GM23338 (cell line): ENCODE measurements at regions not wholly inside any gene's neighbourhood (a gene's known extent, or its start where the extent isn't known, plus 50 kb on each side); places are given as distances from the start of the nearest gene placed in this dataset.

ENCODE experiments used
- CREB1 ChIP-seq: fragments of 250-450 bp; sonication (Bioruptor Pico); IDR thresholded peaks from 2 replicates; pipeline ENCODE4 v1.5.0; 2020; ENCODE audit warnings: low read depth, mild to moderate bottlenecking, moderate library complexity
- CTCF ChIP-seq, 2 experiments: fragments of 200-600 bp in 1 of 2; sonication (generic) in 1 of 2; conservative IDR thresholded peaks; 2 replicates each; pipeline versions ENCODE4 v1.5.1 to v1.6.1; 2016 to 2017; ENCODE audit warnings: antibody characterized with exemption in 2 of 2, low read depth in 2 of 2, mild to moderate bottlenecking in 2 of 2, moderate library complexity in 1 of 2
- EZH2 ChIP-seq: fragments of 200-600 bp; sonication (generic); IDR thresholded peaks from one replicate; pipeline ENCODE4 v1.8.0; 2017; ENCODE audit warnings: antibody characterized with exemption, mild to moderate bottlenecking, low read depth; ENCODE audit not compliant: unreplicated experiment
- EZH2phosphoT487 ChIP-seq: fragments of 200-600 bp; sonication (generic); IDR thresholded peaks from one replicate; pipeline ENCODE4 v1.8.1; 2018; ENCODE audit warnings: antibody characterized with exemption; ENCODE audit not compliant: unreplicated experiment
- POLR2AphosphoS5 ChIP-seq: IDR thresholded peaks from 2 replicates; pipeline ENCODE4 v1.6.1; 2016; ENCODE audit warnings: antibody characterized with exemption, low read depth
- REST ChIP-seq: IDR thresholded peaks from one replicate; pipeline ENCODE4 v1.6.1; 2018; ENCODE audit warnings: antibody characterized with exemption; ENCODE audit not compliant: unreplicated experiment
- ZNF331 ChIP-seq: fragments of 250-450 bp; sonication (Bioruptor Pico); IDR thresholded peaks from 2 replicates; pipeline ENCODE4 v1.5.0; 2020; ENCODE audit warnings: low read depth, mild to moderate bottlenecking, moderate library complexity

GRCh38 chr4:32003548-32003947, 1283.4 kb downstream of the PCDH7 start:
- TF ChIP-seq EZH2 = no peak
- TF ChIP-seq CTCF (conservative IDR thresholded peaks at IDR 0.05; ENCODE audit: low read depth in 2 of 2) = 0 out of 4 replicates have a peak, but pooled peaks of 1 of the 2 experiments have one; percentile 24
- TF ChIP-seq POLR2AphosphoS5 = no peak
- TF ChIP-seq EZH2phosphoT487 = no peak
- no peak for TF ChIP-seq REST
- TF ChIP-seq CREB1 = no peak
- TF ChIP-seq ZNF331 (CRISPR knock-in tag) = no peak
